HCT116 (cell line): ENCODE measurements at regions not wholly inside any gene's neighbourhood (a gene's known extent, or its start where the extent isn't known, plus 50 kb on each side); places are given as distances from the start of the nearest gene placed in this dataset.
A peak's percentile ranks its signal among the peaks of the same experiment; 100 is the strongest.
"Not testable (repeated sequence)": the region's sequence is repeated elsewhere in the genome, so short reads cannot be mapped to it uniquely, and the experiment has no call there.

ENCODE experiments used
- ATAC-seq: fragments of 200-7000 bp; cut with Tn5 transposase; 2 replicates; pipeline ENCODE4 v1.9.1; 2020; ENCODE audit warnings: mild to moderate bottlenecking, moderate library complexity
- BruUV-seq: library from RNA; stranded (reverse); fragments of 400-500 nt; replicated peaks from 2 replicates; lab custom pipeline; 2021; lab: Mats Ljungman, UMichigan
- CTCF ChIA-PET: fragments of 300-600 bp; sonication (Branson Sonifier 250); formaldehyde crosslinking; loops from one replicate; lab custom pipeline; 2021; ENCODE audit warnings: antibody characterized with exemption; lab: Charles Lee
- POLR2A ChIA-PET: fragments of 300-600, 350-600 bp; sonication (Branson Sonifier 250); formaldehyde crosslinking; loops from one replicate; lab custom pipeline; 2021; ENCODE audit warnings: antibody characterized with exemption; lab: Charles Lee
- RAD21 ChIA-PET, 2 experiments: fragments of 300-600 bp; sonication (Branson Sonifier 250); formaldehyde crosslinking; loops; one replicate each; lab custom pipeline; 2023; ENCODE audit warnings: low total read pairs in 2 of 2; ENCODE audit not compliant: uncharacterized antibody in 2 of 2, unreplicated experiment in 2 of 2, low non-redundant PET in 1 of 2; lab: Charles Lee
- DNase-seq: peaks from one replicate; pipeline ENCODE4 v3.0.0-alpha.2; 2010; ENCODE audit warnings: low read depth, low spot score
- H2AFZ ChIP-seq: fragments of 200-600 bp; shearing (Covaris generic), sonication (generic); 2 replicates; pipeline ENCODE4 v1.6.1; 2017; ENCODE audit warnings: low read depth, mixed run types, mixed read lengths, antibody characterized with exemption, low read length; ENCODE audit not compliant: poor library complexity, severe bottlenecking
- H3K27ac ChIP-seq: 2 replicates; pipeline ENCODE4 v1.5.1; 2012; ENCODE audit warnings: low read depth, low read length
- H3K27me3 ChIP-seq: fragments of 200-600 bp; sonication (generic); 2 replicates; pipeline ENCODE4 v1.6.1; 2016; ENCODE audit warnings: mixed run types, low read length, mixed read lengths; ENCODE audit not compliant: insufficient read depth
- H3K36me3 ChIP-seq, 2 experiments: fragments of 200-500 bp in 1 of 2; fragments of 200-600 bp in 1 of 2; sonication (Bioruptor generic) in 1 of 2; sonication (generic) in 1 of 2; 2 replicates each; pipeline versions ENCODE4 v1.5.1 to v1.6.1; 2014 to 2016; ENCODE audit warnings: low read length in 2 of 2, inconsistent platforms in 1 of 2, mixed read lengths in 1 of 2, mixed run types in 1 of 2; ENCODE audit not compliant: insufficient read depth in 2 of 2, control insufficient read depth in 1 of 2
- H3K4me1 ChIP-seq, 2 experiments: fragments of 200-600 bp in 1 of 2; sonication (generic) in 1 of 2; 2 replicates each; pipeline versions ENCODE4 v1.5.1 to v1.6.1; 2012 to 2017; ENCODE audit warnings: low read length in 2 of 2, inconsistent platforms in 1 of 2, mild to moderate bottlenecking in 1 of 2, mixed read lengths in 1 of 2, mixed run types in 1 of 2, moderate library complexity in 1 of 2; ENCODE audit not compliant: insufficient read depth in 2 of 2, control insufficient read depth in 1 of 2
- H3K4me2 ChIP-seq: fragments of 200-600 bp; sonication (generic); 2 replicates; pipeline ENCODE4 v1.6.1; 2017; ENCODE audit warnings: mixed run types, low read length, mixed read lengths
- H3K4me3 ChIP-seq, 2 experiments: fragments of 200-600 bp in 1 of 2; sonication (generic) in 1 of 2; replicated peaks in 1 of 2; 2 replicates each; pipeline ENCODE4 v1.5.1; 2011 to 2016; ENCODE audit warnings: low read length in 2 of 2, control low read depth in 1 of 2, low read depth in 1 of 2, mild to moderate bottlenecking in 1 of 2, mixed read lengths in 1 of 2, mixed run types in 1 of 2
- H3K79me2 ChIP-seq: fragments of 200-600 bp; sonication (generic); 2 replicates; pipeline ENCODE4 v1.6.1; 2017; ENCODE audit warnings: mild to moderate bottlenecking, mixed run types, low read length, moderate library complexity, mixed read lengths; ENCODE audit not compliant: insufficient read depth
- H3K9ac ChIP-seq: fragments of 200-600 bp; sonication (generic); 2 replicates; pipeline ENCODE4 v1.6.1; 2016; ENCODE audit warnings: low read length, mixed read lengths
- H3K9me2 ChIP-seq: fragments of 200-600 bp; sonication (generic), shearing (Covaris generic); 2 replicates; pipeline ENCODE4 v1.6.1; 2017; ENCODE audit warnings: mixed run types, mild to moderate bottlenecking, moderate library complexity; ENCODE audit not compliant: insufficient read depth
- H3K9me3 ChIP-seq, 2 experiments: fragments of 200-500 bp in 1 of 2; fragments of 200-600 bp in 1 of 2; sonication (Bioruptor generic) in 1 of 2; sonication (generic) in 1 of 2; 2 replicates each; pipeline ENCODE4 v1.6.1; 2014 to 2017; ENCODE audit warnings: low read length in 2 of 2, mixed read lengths in 2 of 2, inconsistent platforms in 1 of 2, low read depth in 1 of 2, mild to moderate bottlenecking in 1 of 2, mixed run types in 1 of 2, moderate library complexity in 1 of 2; ENCODE audit not compliant: control insufficient read depth in 1 of 2, insufficient read depth in 1 of 2
- H4K20me1 ChIP-seq: fragments of 200-600 bp; sonication (generic), shearing (Covaris generic); 2 replicates; pipeline ENCODE4 v1.6.1; 2017; ENCODE audit warnings: mixed run types, mild to moderate bottlenecking, moderate library complexity; ENCODE audit not compliant: insufficient read depth
- POLR2A ChIP-seq: IDR thresholded peaks from 2 replicates; pipeline ENCODE4 v1.7.0; 2011; ENCODE audit warnings: borderline replicate concordance; ENCODE audit not compliant: insufficient read depth, insufficient read length; ENCODE audit errors: extremely low read depth
- RAD21 ChIP-seq: IDR thresholded peaks from 2 replicates; pipeline ENCODE4 v1.6.1; 2012; ENCODE audit warnings: low read depth, mild to moderate bottlenecking
- TCF7L2 ChIP-seq: IDR thresholded peaks from 2 replicates; pipeline ENCODE4 v1.7.0; 2011; ENCODE audit warnings: borderline replicate concordance, inconsistent platforms; ENCODE audit not compliant: insufficient read depth, insufficient read length; ENCODE audit errors: extremely low read depth
- intact Hi-C: fragments of 100-400 bp; cut with micrococcal nuclease; formaldehyde crosslinking; loops from 2 replicates; pipeline ENCODE4 v1.10.0; 2022
- TF ChIP-seq, protein P1 (sequence below), 3 experiments: fragments of 200-600 bp in 1 of 3; sonication (generic) in 1 of 3; IDR thresholded peaks in 2 of 3; conservative IDR thresholded peaks in 1 of 3; 2 replicates each; pipeline ENCODE4 v1.5.1; 2012 to 2017; ENCODE audit warnings: low read depth in 2 of 3, low read length in 2 of 3, antibody characterized with exemption in 1 of 3, borderline replicate concordance in 1 of 3, control low read depth in 1 of 3, mild to moderate bottlenecking in 1 of 3, mixed read lengths in 1 of 3, mixed run types in 1 of 3, moderate library complexity in 1 of 3; ENCODE audit not compliant: insufficient read depth in 1 of 3
- TF ChIP-seq, protein P2 (sequence below): IDR thresholded peaks from 2 replicates; pipeline ENCODE4 v1.6.1; 2012

DNA sequence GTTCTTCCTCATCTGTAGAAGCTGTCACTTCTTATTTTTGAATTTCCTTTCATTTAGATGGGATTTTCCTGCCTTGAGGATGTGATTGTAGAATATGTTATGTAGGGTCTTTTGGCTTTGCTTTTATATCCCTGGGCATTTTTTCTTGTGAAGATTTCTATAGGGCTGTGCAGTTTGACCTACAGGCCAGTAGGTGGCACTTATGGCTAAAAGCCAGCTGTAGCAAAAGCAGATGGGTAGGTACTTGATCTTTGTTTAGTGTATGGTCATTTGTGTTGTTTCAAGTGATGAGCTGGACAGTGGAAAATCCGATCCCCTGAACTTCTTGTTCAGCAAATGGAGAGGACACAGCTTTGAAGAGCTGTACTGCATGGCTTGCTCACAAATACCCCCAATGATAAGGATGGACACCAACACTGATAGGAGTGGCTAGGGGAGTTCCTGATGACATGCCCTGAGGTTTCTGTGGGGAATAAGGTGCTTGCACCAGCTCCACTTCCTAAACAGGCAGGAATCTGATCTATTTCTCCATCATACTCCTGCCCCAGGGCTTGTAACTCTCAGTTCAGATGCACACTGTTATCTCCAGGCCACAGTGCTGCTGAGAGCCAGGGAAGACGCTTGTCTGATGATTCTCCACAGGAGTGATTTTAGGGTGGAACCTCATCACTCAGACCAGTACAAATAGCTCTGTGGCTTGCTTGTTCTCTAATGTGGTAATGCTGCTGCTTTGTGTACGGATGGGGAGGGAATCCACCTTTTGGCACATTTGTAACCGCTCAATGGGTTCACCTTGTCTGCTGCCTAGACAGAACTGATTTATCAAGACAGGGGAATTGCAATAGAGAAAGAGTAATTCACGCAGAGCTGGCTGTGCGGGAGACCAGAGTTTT, 417.1 kb upstream of the MAGEB16 start:
- H3K9me3 ChIP-seq, result no peaks in the 10 kb centered on the region
- no peak overlapping the region for H3K4me2 ChIP-seq
- BruUV-seq, result no TSS peak
- no peak overlapping the region for H3K9ac ChIP-seq
- no peaks in the 10 kb centered on the region for H3K79me2 ChIP-seq
- DNase-seq, result no peak
- no peaks in the 10 kb centered on the region for H4K20me1 ChIP-seq
- ChIA-PET CTCF (no interaction called here), POLR2A (no interaction called here), RAD21 (no interaction called here)
- H3K9me2 ChIP-seq, result no peaks in the 10 kb centered on the region
- no peak for ATAC-seq
- H3K27ac ChIP-seq, result no peak overlapping the region
- no peaks in the 10 kb centered on the region for H3K4me1 ChIP-seq
- H3K4me3 ChIP-seq, result no peak overlapping the region
- intact Hi-C loops, result no loop called here
- no peaks in the 10 kb centered on the region for H3K36me3 ChIP-seq
- no peak for TF ChIP-seq POLR2A
- TF ChIP-seq TCF7L2, result no peak
- TF ChIP-seq, protein P1, sequence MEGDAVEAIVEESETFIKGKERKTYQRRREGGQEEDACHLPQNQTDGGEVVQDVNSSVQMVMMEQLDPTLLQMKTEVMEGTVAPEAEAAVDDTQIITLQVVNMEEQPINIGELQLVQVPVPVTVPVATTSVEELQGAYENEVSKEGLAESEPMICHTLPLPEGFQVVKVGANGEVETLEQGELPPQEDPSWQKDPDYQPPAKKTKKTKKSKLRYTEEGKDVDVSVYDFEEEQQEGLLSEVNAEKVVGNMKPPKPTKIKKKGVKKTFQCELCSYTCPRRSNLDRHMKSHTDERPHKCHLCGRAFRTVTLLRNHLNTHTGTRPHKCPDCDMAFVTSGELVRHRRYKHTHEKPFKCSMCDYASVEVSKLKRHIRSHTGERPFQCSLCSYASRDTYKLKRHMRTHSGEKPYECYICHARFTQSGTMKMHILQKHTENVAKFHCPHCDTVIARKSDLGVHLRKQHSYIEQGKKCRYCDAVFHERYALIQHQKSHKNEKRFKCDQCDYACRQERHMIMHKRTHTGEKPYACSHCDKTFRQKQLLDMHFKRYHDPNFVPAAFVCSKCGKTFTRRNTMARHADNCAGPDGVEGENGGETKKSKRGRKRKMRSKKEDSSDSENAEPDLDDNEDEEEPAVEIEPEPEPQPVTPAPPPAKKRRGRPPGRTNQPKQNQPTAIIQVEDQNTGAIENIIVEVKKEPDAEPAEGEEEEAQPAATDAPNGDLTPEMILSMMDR (IDR thresholded peaks at IDR 0.05 in 2 of 3, conservative IDR thresholded peaks at IDR 0.05 in 1 of 3; ENCODE audit: borderline replicate concordance in 1 of 3, insufficient read depth in 1 of 3, low read depth in 2 of 3, low read length in 2 of 3), result peak in 2 of 3 experiments; percentile 23 to 36; a peak in 3 of 6 replicates
- no peak for TF ChIP-seq RAD21
- TF ChIP-seq, protein P2, sequence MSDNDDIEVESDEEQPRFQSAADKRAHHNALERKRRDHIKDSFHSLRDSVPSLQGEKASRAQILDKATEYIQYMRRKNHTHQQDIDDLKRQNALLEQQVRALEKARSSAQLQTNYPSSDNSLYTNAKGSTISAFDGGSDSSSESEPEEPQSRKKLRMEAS, result no peak
- H3K27me3 ChIP-seq, result no peaks in the 10 kb centered on the region
- H2AFZ ChIP-seq, result no peak overlapping the region

DNA sequence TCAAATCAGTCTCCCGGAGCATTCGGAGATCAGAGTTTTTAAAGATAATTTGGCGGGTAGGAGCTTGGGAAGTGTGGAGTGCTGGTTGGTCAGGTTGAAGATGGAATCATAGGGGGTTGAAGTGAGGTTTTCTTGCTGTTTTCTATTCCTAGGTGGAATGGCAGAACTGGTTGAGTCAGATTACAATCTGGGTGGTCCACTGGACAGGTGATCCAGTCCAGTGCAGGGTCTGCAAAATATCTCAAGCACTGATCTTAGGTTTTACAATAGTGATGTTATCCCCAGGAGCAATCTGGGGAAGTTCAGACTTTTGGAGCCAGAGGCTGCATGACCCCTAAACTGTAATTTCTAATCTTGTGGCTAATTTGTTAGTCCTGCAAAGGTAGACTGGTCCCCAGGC, 416.4 kb upstream of the MAGEB16 start:
- POLR2A ChIA-PET, H3K9me2 ChIP-seq, DNase-seq, H3K4me3 ChIP-seq, H4K20me1 ChIP-seq, H2AFZ ChIP-seq, H3K4me1 ChIP-seq, intact Hi-C loops, H3K9me3 ChIP-seq, BruUV-seq, H3K4me2 ChIP-seq, ATAC-seq, H3K36me3 ChIP-seq, CTCF ChIA-PET, H3K27ac ChIP-seq, RAD21 ChIA-PET, H3K79me2 ChIP-seq, H3K9ac ChIP-seq, H3K27me3 ChIP-seq: not testable (repeated sequence)
